HCT116 (cell line): ENCODE measurements at regions not wholly inside any gene's neighbourhood (a gene's known extent, or its start where the extent isn't known, plus 50 kb on each side); places are given as distances from the start of the nearest gene placed in this dataset.

ENCODE experiments used
- CBX3 ChIP-seq: IDR thresholded peaks from 2 replicates; pipeline ENCODE4 v1.6.1; 2012; ENCODE audit warnings: low read depth
- CEBPB ChIP-seq: IDR thresholded peaks from 2 replicates; pipeline ENCODE4 v1.6.1; 2012; ENCODE audit warnings: low read depth
- EGR1 ChIP-seq: IDR thresholded peaks from 2 replicates; pipeline ENCODE4 v1.6.1; 2012; ENCODE audit warnings: low read depth
- FOSL1 ChIP-seq: IDR thresholded peaks from 2 replicates; pipeline ENCODE4 v1.6.1; 2012; ENCODE audit warnings: low read depth
- JUND ChIP-seq: IDR thresholded peaks from 2 replicates; pipeline ENCODE4 v1.6.1; 2012
- POLR2A ChIP-seq: IDR thresholded peaks from 2 replicates; pipeline ENCODE4 v1.7.0; 2011; ENCODE audit warnings: borderline replicate concordance; ENCODE audit not compliant: insufficient read depth, insufficient read length; ENCODE audit errors: extremely low read depth
- SIN3A ChIP-seq: IDR thresholded peaks from 2 replicates; pipeline ENCODE4 v1.6.1; 2012; ENCODE audit warnings: low read depth
- ZFX ChIP-seq: fragments of 450-650 bp; IDR thresholded peaks from 2 replicates; pipeline ENCODE4 v1.6.1; 2017
- ZNF274 ChIP-seq: fragments of 200-500 bp; sonication (Bioruptor generic); IDR thresholded peaks from 2 replicates; pipeline ENCODE4 v1.6.1; 2014; ENCODE audit warnings: mild to moderate bottlenecking, low read depth, low read length, inconsistent platforms
- TF ChIP-seq, protein P1 (sequence below), 3 experiments: fragments of 200-600 bp in 1 of 3; sonication (generic) in 1 of 3; IDR thresholded peaks in 2 of 3; conservative IDR thresholded peaks in 1 of 3; 2 replicates each; pipeline ENCODE4 v1.5.1; 2012 to 2017; ENCODE audit warnings: low read depth in 2 of 3, low read length in 2 of 3, antibody characterized with exemption in 1 of 3, borderline replicate concordance in 1 of 3, control low read depth in 1 of 3, mild to moderate bottlenecking in 1 of 3, mixed read lengths in 1 of 3, mixed run types in 1 of 3, moderate library complexity in 1 of 3; ENCODE audit not compliant: insufficient read depth in 1 of 3
- TF ChIP-seq, protein P2 (sequence below): IDR thresholded peaks from 2 replicates; pipeline ENCODE4 v1.6.1; 2012; ENCODE audit warnings: low read depth

DNA sequence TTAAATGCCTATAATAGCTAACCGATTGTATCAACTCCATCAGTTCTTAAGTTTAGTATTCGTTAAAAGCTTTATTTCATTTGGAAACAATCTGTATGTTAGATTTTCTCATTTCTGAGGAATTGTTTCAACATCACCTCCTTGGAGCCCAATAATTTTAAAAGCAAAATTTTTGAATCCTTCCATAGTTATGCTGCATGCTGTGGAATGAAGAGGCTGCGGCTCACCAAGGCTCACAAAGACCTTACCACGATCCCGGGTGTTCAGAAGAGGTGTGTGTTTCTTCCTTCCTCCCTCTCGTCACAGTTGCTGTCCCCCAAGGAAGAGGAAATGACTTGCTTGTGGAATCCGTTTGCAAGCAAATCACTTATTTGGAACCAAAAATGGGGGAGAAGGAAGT is 143.8 kb downstream of the FGF1 start:
- TF ChIP-seq JUND, result no peak
- TF ChIP-seq, protein P1, sequence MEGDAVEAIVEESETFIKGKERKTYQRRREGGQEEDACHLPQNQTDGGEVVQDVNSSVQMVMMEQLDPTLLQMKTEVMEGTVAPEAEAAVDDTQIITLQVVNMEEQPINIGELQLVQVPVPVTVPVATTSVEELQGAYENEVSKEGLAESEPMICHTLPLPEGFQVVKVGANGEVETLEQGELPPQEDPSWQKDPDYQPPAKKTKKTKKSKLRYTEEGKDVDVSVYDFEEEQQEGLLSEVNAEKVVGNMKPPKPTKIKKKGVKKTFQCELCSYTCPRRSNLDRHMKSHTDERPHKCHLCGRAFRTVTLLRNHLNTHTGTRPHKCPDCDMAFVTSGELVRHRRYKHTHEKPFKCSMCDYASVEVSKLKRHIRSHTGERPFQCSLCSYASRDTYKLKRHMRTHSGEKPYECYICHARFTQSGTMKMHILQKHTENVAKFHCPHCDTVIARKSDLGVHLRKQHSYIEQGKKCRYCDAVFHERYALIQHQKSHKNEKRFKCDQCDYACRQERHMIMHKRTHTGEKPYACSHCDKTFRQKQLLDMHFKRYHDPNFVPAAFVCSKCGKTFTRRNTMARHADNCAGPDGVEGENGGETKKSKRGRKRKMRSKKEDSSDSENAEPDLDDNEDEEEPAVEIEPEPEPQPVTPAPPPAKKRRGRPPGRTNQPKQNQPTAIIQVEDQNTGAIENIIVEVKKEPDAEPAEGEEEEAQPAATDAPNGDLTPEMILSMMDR (IDR thresholded peaks at IDR 0.05 in 2 of 3, conservative IDR thresholded peaks at IDR 0.05 in 1 of 3; ENCODE audit: borderline replicate concordance in 1 of 3, insufficient read depth in 1 of 3, low read depth in 2 of 3, low read length in 2 of 3), result no peak
- no peak for TF ChIP-seq ZFX
- TF ChIP-seq POLR2A, result no peak
- TF ChIP-seq, protein P2, sequence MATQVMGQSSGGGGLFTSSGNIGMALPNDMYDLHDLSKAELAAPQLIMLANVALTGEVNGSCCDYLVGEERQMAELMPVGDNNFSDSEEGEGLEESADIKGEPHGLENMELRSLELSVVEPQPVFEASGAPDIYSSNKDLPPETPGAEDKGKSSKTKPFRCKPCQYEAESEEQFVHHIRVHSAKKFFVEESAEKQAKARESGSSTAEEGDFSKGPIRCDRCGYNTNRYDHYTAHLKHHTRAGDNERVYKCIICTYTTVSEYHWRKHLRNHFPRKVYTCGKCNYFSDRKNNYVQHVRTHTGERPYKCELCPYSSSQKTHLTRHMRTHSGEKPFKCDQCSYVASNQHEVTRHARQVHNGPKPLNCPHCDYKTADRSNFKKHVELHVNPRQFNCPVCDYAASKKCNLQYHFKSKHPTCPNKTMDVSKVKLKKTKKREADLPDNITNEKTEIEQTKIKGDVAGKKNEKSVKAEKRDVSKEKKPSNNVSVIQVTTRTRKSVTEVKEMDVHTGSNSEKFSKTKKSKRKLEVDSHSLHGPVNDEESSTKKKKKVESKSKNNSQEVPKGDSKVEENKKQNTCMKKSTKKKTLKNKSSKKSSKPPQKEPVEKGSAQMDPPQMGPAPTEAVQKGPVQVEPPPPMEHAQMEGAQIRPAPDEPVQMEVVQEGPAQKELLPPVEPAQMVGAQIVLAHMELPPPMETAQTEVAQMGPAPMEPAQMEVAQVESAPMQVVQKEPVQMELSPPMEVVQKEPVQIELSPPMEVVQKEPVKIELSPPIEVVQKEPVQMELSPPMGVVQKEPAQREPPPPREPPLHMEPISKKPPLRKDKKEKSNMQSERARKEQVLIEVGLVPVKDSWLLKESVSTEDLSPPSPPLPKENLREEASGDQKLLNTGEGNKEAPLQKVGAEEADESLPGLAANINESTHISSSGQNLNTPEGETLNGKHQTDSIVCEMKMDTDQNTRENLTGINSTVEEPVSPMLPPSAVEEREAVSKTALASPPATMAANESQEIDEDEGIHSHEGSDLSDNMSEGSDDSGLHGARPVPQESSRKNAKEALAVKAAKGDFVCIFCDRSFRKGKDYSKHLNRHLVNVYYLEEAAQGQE, result no peak
- TF ChIP-seq ZNF274, result no peak
- TF ChIP-seq SIN3A, result no peak
- no peak for TF ChIP-seq CBX3
- TF ChIP-seq FOSL1, result no peak
- TF ChIP-seq EGR1, result no peak
- no peak for TF ChIP-seq CEBPB
